Ovary (tissue), 3 donors: ENCODE measurements at regions not wholly inside any gene's neighbourhood (a gene's known extent, or its start where the extent isn't known, plus 50 kb on each side); places are given as distances from the start of the nearest gene placed in this dataset.

Source experiments
- EP300 ChIP-seq: sonication (generic); formaldehyde crosslinking; IDR thresholded peaks from one replicate; pipeline ENCODE4 v1.6.1; 2017; ENCODE audit warnings: antibody characterized with exemption
- POLR2A ChIP-seq: fragments of 450-650 bp; IDR thresholded peaks from one replicate; pipeline ENCODE4 v1.6.1; 2017; ENCODE audit warnings: antibody characterized with exemption, mild to moderate bottlenecking, moderate library complexity
- TF ChIP-seq, protein P1 (sequence below), 3 donors: fragments of 450-650 bp in 2 of 3; fragments of 200-600 bp in 1 of 3; IDR thresholded peaks; one replicate each; pipeline versions ENCODE4 v1.5.1 to v1.8.0; 2016 to 2022; ENCODE audit warnings: antibody characterized with exemption in 3 of 3, mild to moderate bottlenecking in 1 of 3
- donor health status: DM: no; HTN: no; CAD: no.

DNA sequence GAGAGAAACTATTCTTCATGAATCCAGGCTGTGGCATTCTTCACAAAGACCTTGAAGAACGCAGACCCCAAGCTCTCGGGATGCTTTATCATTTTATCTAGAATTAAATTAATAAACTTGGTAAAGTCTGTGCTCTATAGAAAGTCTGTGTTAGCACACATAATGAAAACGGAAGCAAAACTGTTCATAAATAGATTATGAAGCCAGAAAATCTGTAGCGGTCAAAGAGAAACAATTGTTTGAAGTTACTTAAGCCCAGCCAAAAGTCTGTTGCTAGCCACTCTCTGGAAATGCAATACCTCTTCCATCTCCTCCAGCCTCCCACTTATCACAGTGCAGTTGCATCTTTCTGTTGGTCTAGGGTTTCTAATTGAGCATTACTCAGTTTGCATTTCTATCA, 375.9 kb downstream of the KIF4B start:
- TF ChIP-seq, protein P1, sequence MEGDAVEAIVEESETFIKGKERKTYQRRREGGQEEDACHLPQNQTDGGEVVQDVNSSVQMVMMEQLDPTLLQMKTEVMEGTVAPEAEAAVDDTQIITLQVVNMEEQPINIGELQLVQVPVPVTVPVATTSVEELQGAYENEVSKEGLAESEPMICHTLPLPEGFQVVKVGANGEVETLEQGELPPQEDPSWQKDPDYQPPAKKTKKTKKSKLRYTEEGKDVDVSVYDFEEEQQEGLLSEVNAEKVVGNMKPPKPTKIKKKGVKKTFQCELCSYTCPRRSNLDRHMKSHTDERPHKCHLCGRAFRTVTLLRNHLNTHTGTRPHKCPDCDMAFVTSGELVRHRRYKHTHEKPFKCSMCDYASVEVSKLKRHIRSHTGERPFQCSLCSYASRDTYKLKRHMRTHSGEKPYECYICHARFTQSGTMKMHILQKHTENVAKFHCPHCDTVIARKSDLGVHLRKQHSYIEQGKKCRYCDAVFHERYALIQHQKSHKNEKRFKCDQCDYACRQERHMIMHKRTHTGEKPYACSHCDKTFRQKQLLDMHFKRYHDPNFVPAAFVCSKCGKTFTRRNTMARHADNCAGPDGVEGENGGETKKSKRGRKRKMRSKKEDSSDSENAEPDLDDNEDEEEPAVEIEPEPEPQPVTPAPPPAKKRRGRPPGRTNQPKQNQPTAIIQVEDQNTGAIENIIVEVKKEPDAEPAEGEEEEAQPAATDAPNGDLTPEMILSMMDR (IDR thresholded peaks at IDR 0.05) = no peak
- no peak for TF ChIP-seq EP300
- TF ChIP-seq POLR2A = no peak
